Sigmoid colon (tissue), 6 donors: ENCODE measurements at regions not wholly inside any gene's neighbourhood (a gene's known extent, or its start where the extent isn't known, plus 50 kb on each side); places are given as distances from the start of the nearest gene placed in this dataset.

Experiments used
- DNase-seq: peaks from one replicate; pipeline ENCODE4 v3.0.0-alpha.2; 2019
- H3K27ac ChIP-seq, 4 donors: fragments of 200-600 bp; sonication (generic); one replicate each; pipeline ENCODE4 v1.5.1; 2016 to 2019; ENCODE audit warnings: mild to moderate bottlenecking in 1 of 4
- H3K27me3 ChIP-seq, 3 donors: fragments of 200-600 bp; sonication (generic); one replicate each; pipeline ENCODE4 v1.5.1; 2019; ENCODE audit warnings: mild to moderate bottlenecking in 1 of 3
- H3K36me3 ChIP-seq, 4 donors: fragments of 200-600 bp; sonication (generic); one replicate each; pipeline ENCODE4 v1.5.1; 2016 to 2019
- H3K4me1 ChIP-seq, 4 donors: fragments of 200-600 bp; sonication (generic); one replicate each; pipeline ENCODE4 v1.5.1; 2017 to 2019
- H3K4me3 ChIP-seq, 4 donors: fragments of 200-600 bp; sonication (generic); one replicate each; pipeline ENCODE4 v1.5.1; 2017 to 2019; ENCODE audit warnings: mild to moderate bottlenecking in 2 of 4, moderate library complexity in 1 of 4
- H3K9me3 ChIP-seq, 4 donors: fragments of 200-600 bp in 3 of 4; sonication (generic) in 3 of 4; one replicate each; pipeline versions ENCODE4 v1.5.1 to v1.6.1; 2013 to 2019
- EP300 ChIP-seq, 4 donors: sonication (generic); formaldehyde crosslinking; IDR thresholded peaks; one replicate each; pipeline ENCODE4 v1.6.1; 2017; ENCODE audit warnings: antibody characterized with exemption in 4 of 4
- POLR2A ChIP-seq, 2 donors: fragments of 450-650 bp; IDR thresholded peaks; one replicate each; pipeline ENCODE4 v1.6.1; 2016; ENCODE audit warnings: antibody characterized with exemption in 2 of 2, mild to moderate bottlenecking in 2 of 2, moderate library complexity in 2 of 2
- POLR2AphosphoS5 ChIP-seq, 4 donors: sonication (generic); formaldehyde crosslinking; IDR thresholded peaks; one replicate each; pipeline ENCODE4 v1.6.1; 2017; ENCODE audit warnings: antibody characterized with exemption in 4 of 4
- whole genome bisulfite sequencing, 2 donors: extraction: QIAGEN DNeasy Blood & Tissue Kit; methylation state at CpG; one replicate each; pipeline ENCODE4 v1.1.7; 2013; 5-methylcytosine and 5-hydroxymethylcytosine counted together
- intact Hi-C: fragments of 100-400 bp; cut with DNase I; formaldehyde crosslinking; loops from one replicate; pipeline ENCODE4 v1.15.1; 2023
- TF ChIP-seq, protein P1 (sequence below), 4 experiments: fragments of 450-650 bp in 3 of 4; fragments of 200-600 bp in 1 of 4; IDR thresholded peaks; one replicate each; pipeline ENCODE4 v1.5.1; 2016 to 2019; ENCODE audit warnings: antibody characterized with exemption in 4 of 4, mild to moderate bottlenecking in 3 of 4, moderate library complexity in 2 of 4
- donor health status: healthy with polysubstance abuse.
- donor health status: healthy.

DNA sequence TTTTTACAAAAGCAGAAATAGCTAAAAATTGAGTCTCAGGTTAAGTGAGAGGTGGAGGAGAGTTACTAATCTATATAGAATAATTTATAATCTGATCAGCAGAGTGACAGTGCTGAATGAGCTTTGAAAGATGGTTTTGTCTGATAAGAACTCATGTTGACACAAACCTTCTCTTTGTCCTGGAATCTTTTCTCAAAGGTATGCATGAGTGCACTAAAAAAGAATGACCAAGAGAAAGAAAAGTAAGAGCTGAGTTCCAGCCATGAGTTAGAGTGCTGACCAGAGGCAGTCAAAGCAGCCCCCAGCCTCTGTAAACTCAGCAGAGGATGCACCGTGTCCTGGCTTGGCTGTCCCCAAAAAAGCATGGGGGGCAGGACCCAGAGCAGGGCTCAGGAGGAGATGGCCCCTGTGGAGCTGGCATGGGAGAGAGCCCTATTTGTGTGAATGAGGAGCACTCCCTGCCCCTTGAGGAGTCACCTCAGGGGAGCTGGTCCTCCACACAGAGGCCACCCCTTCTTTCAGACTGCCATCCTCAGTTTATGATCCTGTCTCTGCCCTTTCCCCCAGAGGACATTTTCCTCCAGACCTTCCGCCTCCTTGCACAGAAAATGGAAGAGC lies 129.8 kb downstream of the SEC23A start:
- Histone ChIP-seq H3K27me3 (no peaks in the 10 kb centered on the region), H3K27ac (no peak overlapping the region), H3K4me1 (no peaks in the 10 kb centered on the region), H3K4me3 (no peak overlapping the region), H3K9me3 (no peaks in the 10 kb centered on the region), H3K36me3 (no peaks in the 10 kb centered on the region)
- DNase-seq: no peak
- intact Hi-C loops: no loop called here
- TF ChIP-seq, protein P1, sequence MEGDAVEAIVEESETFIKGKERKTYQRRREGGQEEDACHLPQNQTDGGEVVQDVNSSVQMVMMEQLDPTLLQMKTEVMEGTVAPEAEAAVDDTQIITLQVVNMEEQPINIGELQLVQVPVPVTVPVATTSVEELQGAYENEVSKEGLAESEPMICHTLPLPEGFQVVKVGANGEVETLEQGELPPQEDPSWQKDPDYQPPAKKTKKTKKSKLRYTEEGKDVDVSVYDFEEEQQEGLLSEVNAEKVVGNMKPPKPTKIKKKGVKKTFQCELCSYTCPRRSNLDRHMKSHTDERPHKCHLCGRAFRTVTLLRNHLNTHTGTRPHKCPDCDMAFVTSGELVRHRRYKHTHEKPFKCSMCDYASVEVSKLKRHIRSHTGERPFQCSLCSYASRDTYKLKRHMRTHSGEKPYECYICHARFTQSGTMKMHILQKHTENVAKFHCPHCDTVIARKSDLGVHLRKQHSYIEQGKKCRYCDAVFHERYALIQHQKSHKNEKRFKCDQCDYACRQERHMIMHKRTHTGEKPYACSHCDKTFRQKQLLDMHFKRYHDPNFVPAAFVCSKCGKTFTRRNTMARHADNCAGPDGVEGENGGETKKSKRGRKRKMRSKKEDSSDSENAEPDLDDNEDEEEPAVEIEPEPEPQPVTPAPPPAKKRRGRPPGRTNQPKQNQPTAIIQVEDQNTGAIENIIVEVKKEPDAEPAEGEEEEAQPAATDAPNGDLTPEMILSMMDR (IDR thresholded peaks at IDR 0.05): no peak
- no peak for TF ChIP-seq POLR2AphosphoS5 (IDR thresholded peaks at IDR 0.05)
- no peak for TF ChIP-seq EP300 (IDR thresholded peaks at IDR 0.05)
- TF ChIP-seq POLR2A (IDR thresholded peaks at IDR 0.05): no peak
- 60 to 77% methylated on average over 2 of the region's 2 CpGs for WGBS, 2 donors

DNA sequence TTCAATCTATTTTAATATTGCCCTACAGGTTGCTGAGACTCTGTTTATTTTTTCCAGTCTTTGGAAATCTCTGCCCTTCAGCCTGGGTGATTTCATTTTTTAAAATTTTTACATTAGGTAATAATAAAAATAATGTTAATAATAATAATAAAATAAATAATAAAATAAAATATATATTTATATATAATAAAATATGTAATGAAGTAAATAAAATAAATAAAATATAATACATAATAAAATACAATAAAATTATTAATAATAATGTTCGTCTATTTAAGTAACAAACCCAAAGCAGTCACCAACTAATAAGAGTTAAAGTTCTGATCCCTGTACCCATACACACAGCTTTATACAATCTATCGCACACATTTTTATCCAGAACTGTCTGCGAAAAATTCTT lies 130.5 kb downstream of the SEC23A start:
- no peaks in the 10 kb centered on the region for H3K4me1 ChIP-seq
- H3K4me3 ChIP-seq: no peak overlapping the region
- DNase-seq: no peak
- WGBS, 2 donors: 95 to 96% methylated on average over 3 of the region's 3 CpGs
- no peaks in the 10 kb centered on the region for H3K36me3 ChIP-seq
- TF ChIP-seq, protein P1 (IDR thresholded peaks at IDR 0.05): no peak
- no peak for TF ChIP-seq EP300 (IDR thresholded peaks at IDR 0.05)
- no peak for TF ChIP-seq POLR2A (IDR thresholded peaks at IDR 0.05)
- no peak for TF ChIP-seq POLR2AphosphoS5 (IDR thresholded peaks at IDR 0.05)
- no peak overlapping the region for H3K27ac ChIP-seq
- no peaks in the 10 kb centered on the region for H3K27me3 ChIP-seq
- intact Hi-C loops: no loop called here
- H3K9me3 ChIP-seq: no peaks in the 10 kb centered on the region

DNA sequence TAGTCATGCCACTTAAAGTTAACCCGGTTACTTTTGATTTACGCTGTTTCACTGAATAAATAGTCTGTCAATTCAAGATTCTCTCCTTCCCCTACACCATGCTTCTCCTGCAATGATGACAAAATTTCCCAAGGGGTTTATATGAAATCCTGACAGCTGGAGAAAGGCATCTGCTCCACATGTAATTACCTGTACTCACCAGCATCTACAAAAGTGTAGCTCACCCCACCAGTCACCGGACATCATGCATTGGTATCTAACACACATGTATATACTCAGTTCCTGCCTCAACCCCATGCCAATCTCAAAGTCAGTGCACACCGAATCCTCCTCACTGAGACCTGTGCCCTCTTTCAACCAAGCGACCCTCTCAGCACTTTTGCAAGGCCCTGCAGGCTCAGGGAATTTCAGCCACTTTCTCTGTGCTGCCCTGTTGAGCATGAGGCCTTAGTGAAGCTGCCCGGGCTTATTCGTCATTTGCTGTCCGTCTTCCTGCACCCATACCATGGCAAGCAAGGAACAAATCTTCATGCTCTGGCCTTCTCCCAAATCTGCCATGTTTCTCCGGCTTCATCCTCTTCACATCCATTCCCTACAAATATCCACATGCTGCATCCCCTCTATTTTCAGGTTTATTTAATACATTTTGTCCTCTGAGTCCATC lies 131.6 kb downstream of the SEC23A start:
- Histone ChIP-seq H3K9me3 (no peaks in the 10 kb centered on the region), H3K36me3 (no peaks in the 10 kb centered on the region), H3K4me3 (no peak overlapping the region), H3K27ac (no peak overlapping the region), H3K27me3 (no peaks in the 10 kb centered on the region), H3K4me1 (no peaks in the 10 kb centered on the region)
- WGBS, 2 donors: 87 to 89% methylated on average over 9 of the region's 9 CpGs
- DNase-seq: no peak
- TF ChIP-seq POLR2AphosphoS5 (IDR thresholded peaks at IDR 0.05): no peak
- no peak for TF ChIP-seq EP300 (IDR thresholded peaks at IDR 0.05)
- no peak for TF ChIP-seq POLR2A (IDR thresholded peaks at IDR 0.05)
- TF ChIP-seq, protein P1 (IDR thresholded peaks at IDR 0.05): no peak
- intact Hi-C loops: no loop called here

DNA sequence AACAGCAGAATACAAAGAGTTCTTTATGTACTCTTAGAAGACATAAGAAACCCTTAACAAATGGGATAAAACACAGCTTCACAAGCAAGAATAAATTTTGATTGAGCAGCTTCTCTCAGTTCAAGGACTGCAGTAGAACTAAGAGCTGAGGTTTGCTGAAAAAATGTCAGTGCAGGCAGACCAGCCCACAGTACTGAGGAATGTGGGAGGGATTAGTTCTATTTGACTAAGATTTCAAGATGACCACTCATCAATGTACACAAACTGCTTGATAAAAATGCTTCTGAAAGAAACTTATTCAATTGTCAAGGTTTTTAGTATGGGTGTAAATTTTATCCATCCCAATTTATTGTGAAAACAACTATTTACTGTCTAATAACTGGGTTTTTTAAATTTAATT lies 138.4 kb downstream of the SEC23A start:
- H3K9me3 ChIP-seq: no peaks in the 10 kb centered on the region
- no peaks in the 10 kb centered on the region for H3K27me3 ChIP-seq
- DNase-seq: no peak
- no peaks in the 10 kb centered on the region for H3K36me3 ChIP-seq
- no peaks in the 10 kb centered on the region for H3K4me1 ChIP-seq
- H3K27ac ChIP-seq: no peak overlapping the region
- intact Hi-C loops: no loop called here
- no peak overlapping the region for H3K4me3 ChIP-seq
- TF ChIP-seq, protein P1 (IDR thresholded peaks at IDR 0.05): no peak
- TF ChIP-seq POLR2A (IDR thresholded peaks at IDR 0.05) (no peak), POLR2AphosphoS5 (IDR thresholded peaks at IDR 0.05) (no peak), EP300 (IDR thresholded peaks at IDR 0.05) (no peak)
